HEK293 (cell line): ENCODE measurements at regions not wholly inside any gene's neighbourhood (a gene's known extent, or its start where the extent isn't known, plus 50 kb on each side); places are given as distances from the start of the nearest gene placed in this dataset.

ENCODE experiments used
- BCL6B ChIP-seq: fragments of 450-650 bp; formaldehyde crosslinking; IDR thresholded peaks from 2 replicates; pipeline ENCODE4 v1.5.1; 2017; ENCODE audit warnings: missing biosample characterization, missing genetic modification characterization
- CTCF ChIP-seq: fragments of 450-650 bp; formaldehyde crosslinking; IDR thresholded peaks from 2 replicates; pipeline ENCODE4 v1.5.1; 2016; ENCODE audit warnings: missing biosample characterization, missing genetic modification characterization
- PBX3 ChIP-seq: sonication (generic); formaldehyde crosslinking; IDR thresholded peaks from 2 replicates; pipeline ENCODE4 v1.8.1; 2022; ENCODE audit warnings: mild to moderate bottlenecking, moderate library complexity, missing genetic modification reagents
- REST ChIP-seq: fragments of 450-650 bp; formaldehyde crosslinking; IDR thresholded peaks from 2 replicates; pipeline ENCODE4 v1.5.1; 2016; ENCODE audit warnings: missing biosample characterization, missing genetic modification characterization
- TRIM28 ChIP-seq: IDR thresholded peaks from 2 replicates; pipeline ENCODE4 v1.6.1; 2011; ENCODE audit warnings: low read length, control low read depth, borderline replicate concordance
- ZNF10 ChIP-seq: fragments of 450-650 bp; formaldehyde crosslinking; IDR thresholded peaks from 2 replicates; pipeline ENCODE4 v1.5.1; 2017; ENCODE audit warnings: missing biosample characterization, missing genetic modification characterization
- ZNF274 ChIP-seq, 2 experiments: fragments of 200-500 bp in 1 of 2; fragments of 450-650 bp in 1 of 2; sonication (Bioruptor generic) in 1 of 2; formaldehyde crosslinking in 1 of 2; IDR thresholded peaks; 2 replicates each; pipeline versions ENCODE4 v1.5.1 to v1.6.1; 2014 to 2016; ENCODE audit warnings: borderline replicate concordance in 1 of 2, inconsistent platforms in 1 of 2, low read length in 1 of 2, missing biosample characterization in 1 of 2, missing genetic modification characterization in 1 of 2
- ZNF292 ChIP-seq: fragments of 450-650 bp; formaldehyde crosslinking; IDR thresholded peaks from 2 replicates; pipeline ENCODE4 v1.5.1; 2016; ENCODE audit warnings: low read depth, missing biosample characterization, missing genetic modification characterization, borderline replicate concordance
- ZNF561 ChIP-seq: fragments of 450-650 bp; IDR thresholded peaks from 2 replicates; pipeline ENCODE4 v1.5.1; 2018; ENCODE audit warnings: missing biosample characterization, missing genetic modification characterization, borderline replicate concordance
- ZNF777 ChIP-seq: fragments of 450-650 bp; formaldehyde crosslinking; IDR thresholded peaks from 2 replicates; pipeline ENCODE4 v1.5.1; 2017; ENCODE audit warnings: missing biosample characterization, missing genetic modification characterization, borderline replicate concordance

- no peak for TF ChIP-seq REST (tag by site-specific recombination)
- TF ChIP-seq TRIM28, result no peak
- TF ChIP-seq ZNF292, result no peak
- TF ChIP-seq CTCF (tag by site-specific recombination), result no peak
- no peak for TF ChIP-seq BCL6B (tag by site-specific recombination)
- no peak for TF ChIP-seq ZNF274 (IDR thresholded peaks at IDR 0.05; ENCODE audit: low read length)
- no peak for TF ChIP-seq ZNF274 (tag by site-specific recombination; IDR thresholded peaks at IDR 0.05; ENCODE audit: borderline replicate concordance)
- TF ChIP-seq PBX3 (CRISPR knock-in tag), result no peak
- TF ChIP-seq ZNF777 (tag by site-specific recombination), result no peak
- TF ChIP-seq ZNF561 (tag by site-specific recombination), result no peak
- no peak for TF ChIP-seq ZNF10
Observed at GRCh38 chr18:68588169-68588568, 126.7 kb downstream of the TMX3 start.
